GM19035 (cell line): ENCODE measurements at regions not wholly inside any gene's neighbourhood (a gene's known extent, or its start where the extent isn't known, plus 50 kb on each side); places are given as distances from the start of the nearest gene placed in this dataset.

Source experiments
- ATAC-seq: cut with Tn5 transposase; IDR thresholded peaks from one replicate; pipeline ENCODE4 v1.9.1; 2021; ENCODE audit not compliant: unreplicated experiment

- no peak for ATAC-seq
These were observed 351.6 kb upstream of the ZMIZ1 start for GRCh38 chr10:78717200-78717599.

GRCh38 chr10:78718032-78718572 is 350.7 kb upstream of the ZMIZ1 start:
- no peak for ATAC-seq

DNA sequence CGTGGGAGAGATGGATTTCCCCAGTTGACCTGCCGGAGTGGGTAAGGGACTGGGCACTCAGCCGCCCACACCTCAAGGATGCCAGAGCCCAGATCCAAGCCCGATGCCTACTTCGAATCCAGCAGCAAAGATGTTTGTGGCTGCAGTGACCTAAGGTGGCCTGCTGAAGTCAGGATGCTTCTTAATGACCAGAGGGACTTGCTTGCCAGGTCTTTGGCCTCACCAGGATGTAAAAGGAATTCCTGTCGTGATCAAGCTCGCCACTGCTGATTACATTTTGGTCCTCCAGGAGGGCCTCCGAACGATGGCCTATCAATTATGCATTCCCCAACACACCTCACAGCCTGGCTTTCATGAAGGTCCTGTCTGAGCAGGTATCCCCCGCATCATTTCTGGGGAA is 349.5 kb upstream of the ZMIZ1 start:
- no peak for ATAC-seq

DNA sequence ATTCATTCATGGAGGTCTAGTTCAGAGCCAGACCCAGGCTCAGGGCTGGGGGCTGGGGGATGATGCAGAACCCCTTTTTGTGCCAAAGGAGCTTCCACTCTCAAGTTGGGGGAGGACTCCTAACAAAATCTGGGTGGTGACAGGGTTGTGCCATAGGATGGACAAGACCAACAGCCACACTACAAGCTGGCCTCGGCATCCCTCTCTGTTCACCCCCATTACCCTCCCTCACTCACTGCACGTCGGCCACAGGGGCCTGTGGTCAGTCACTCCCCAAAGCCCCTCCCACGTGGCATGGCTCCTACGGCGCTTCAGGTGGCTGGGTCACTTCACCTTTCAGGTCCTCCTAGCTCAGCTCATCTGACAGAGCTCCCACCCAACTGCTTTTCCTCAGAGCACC is 348.7 kb upstream of the ZMIZ1 start:
- ATAC-seq: no peak

- no peak for ATAC-seq
These were observed 347.5 kb upstream of the ZMIZ1 start for GRCh38 chr10:78721231-78721630.

GRCh38 chr10:78724846-78725245 is 343.9 kb upstream of the ZMIZ1 start:
- ATAC-seq: no peak

- ATAC-seq: no peak
These were observed 342.6 kb upstream of the ZMIZ1 start for GRCh38 chr10:78726171-78726570.

DNA sequence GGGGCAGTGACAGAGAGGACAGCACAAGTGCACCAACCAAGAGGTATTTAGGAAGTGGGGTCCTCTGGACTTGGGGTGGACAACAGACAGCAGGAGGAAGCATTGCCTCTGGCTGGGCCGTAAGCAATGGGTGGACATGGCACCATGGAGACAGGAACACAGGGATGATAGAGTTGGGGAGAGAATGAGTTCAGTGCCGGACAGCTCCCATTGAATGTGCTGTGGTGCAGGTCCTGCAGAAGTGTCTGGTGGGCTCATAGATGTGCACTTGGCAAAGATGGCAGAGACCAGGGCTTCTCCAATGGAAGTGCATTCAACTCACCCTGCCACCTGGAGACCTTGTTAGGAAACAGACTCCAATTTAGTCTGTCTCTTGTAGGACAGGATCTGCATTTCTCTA is 341.5 kb upstream of the ZMIZ1 start:
- no peak for ATAC-seq

GRCh38 chr10:78727728-78728127 is 341.0 kb upstream of the ZMIZ1 start:
- no peak for ATAC-seq

GRCh38 chr10:78728176-78728575 is 340.6 kb upstream of the ZMIZ1 start:
- no peak for ATAC-seq

DNA sequence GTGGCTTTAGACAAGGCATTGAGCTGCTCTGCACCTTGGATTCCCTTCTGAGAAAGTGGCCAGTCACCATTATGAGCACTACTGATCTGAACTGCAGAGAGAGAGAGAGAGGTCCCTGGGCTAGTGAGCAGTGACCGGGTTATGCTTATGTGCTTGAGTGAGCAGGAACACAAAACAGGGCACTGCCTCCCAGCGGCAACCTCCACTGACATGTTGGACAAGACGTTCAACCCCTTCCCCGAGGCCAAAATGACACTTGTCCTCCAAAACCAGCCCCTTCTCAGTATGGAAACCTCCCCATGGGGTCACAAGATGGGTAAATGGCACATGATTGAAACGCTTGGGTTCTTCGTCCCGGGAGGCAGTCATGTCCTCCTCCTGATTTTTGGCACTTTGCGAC is 339.4 kb upstream of the ZMIZ1 start:
- no peak for ATAC-seq

GRCh38 chr10:78729800-78730199 is 339.0 kb upstream of the ZMIZ1 start:
- no peak for ATAC-seq

DNA sequence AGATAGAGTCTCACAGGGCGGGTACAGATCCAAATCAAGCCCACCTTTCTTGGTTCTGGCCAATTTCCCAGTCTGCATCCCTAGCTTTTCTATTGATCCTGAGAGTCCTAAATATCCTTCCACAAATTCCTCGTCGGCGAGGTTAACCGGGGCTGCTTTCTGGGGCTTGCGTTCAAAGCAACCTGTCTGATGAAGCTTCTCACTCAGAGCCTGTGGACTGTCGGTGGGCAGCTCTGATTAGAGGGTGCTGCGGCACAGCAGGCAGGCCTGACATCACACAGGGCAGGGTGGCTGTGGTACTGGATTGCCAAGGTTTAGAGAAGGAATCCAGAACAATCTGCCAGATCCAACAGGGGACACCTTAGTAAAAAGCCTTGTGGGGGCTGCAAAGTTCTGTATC is 338.0 kb upstream of the ZMIZ1 start:
- ATAC-seq: no peak

DNA sequence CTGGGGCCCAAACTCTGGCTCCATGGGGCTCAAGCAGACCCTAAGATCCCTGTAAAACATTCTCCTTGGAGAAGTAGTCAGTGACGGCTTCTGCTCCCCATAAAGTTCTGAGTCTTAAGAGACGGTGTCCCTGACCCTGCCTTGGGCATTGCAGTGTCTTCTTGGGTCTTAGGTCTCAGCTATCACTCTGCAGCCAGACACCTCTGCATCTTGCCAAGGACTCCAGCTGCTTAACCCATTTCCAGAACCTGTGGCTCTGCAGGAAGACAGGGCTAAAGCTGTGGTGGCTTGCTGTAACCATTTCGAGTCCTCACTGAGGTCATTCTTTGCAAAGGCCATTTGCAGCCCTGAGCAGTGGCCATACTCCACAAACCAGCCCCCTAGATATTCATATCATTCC is 337.1 kb upstream of the ZMIZ1 start:
- no peak for ATAC-seq

DNA sequence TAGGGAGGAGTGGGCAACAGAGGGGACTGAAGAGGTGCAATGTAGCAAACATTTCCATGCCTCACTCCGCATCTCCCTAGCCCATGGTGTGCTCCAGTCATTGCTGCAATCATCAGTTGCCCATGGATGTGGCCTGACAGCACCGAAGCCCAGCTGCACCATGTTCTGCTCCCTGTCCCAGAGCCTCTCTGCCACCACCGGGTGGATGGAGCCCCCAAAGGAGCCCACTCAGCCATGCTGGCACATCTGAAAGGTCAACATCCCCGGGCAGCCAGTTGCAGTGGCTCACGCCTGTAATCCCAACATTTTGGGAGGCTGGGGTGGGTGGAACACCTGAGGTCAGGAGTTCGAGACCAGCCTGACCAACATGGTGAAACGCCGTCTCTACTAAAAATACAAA is 336.4 kb upstream of the ZMIZ1 start:
- ATAC-seq: no peak

DNA sequence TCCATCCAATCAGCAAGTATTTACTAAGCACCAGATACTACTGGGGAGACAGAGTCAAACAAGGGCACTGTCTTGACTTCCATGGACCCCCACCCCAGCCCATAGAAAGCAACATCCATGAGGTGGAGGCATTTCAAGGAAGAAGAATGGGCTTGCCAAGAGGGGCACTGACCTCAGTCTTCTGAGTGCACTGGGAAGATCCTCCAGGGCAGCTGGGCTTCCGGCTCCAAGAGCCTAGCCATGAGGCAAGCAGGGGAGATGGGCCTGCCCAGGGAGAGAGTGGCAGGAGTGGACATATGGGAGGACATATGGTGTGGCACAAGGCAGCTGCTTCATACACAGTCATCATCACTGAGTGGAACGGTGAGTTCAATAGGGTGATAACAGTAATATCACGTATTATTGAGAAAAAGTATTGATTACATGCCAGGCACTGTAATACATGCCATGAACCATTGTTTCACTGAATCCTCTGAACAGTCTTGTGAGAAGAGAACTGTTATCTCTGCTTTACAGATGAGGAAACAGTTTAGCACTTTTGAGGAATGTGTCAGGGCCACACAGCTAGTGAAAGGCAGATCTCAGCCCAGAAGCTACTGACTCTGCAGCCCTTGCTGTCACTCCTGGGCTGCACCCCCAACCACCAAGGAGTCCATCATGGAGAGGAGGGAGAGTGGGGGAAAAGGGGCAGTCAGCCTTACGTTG is 331.7 kb upstream of the ZMIZ1 start:
- no peak for ATAC-seq

GRCh38 chr10:78737883-78738856 is 330.6 kb upstream of the ZMIZ1 start:
- no peak for ATAC-seq

- no peak for ATAC-seq
These were observed 329.9 kb upstream of the ZMIZ1 start for GRCh38 chr10:78738861-78739260.

GRCh38 chr10:78739444-78740053 is 329.2 kb upstream of the ZMIZ1 start:
- no peak for ATAC-seq

GRCh38 chr10:78740976-78741915 is 327.5 kb upstream of the ZMIZ1 start:
- ATAC-seq: no peak

- no peak for ATAC-seq
These were observed 326.4 kb upstream of the ZMIZ1 start for GRCh38 chr10:78742406-78742729.
